Activated B cell treated with CpG ODN at 0.5 μM for 24 hours (primary cell): ENCODE measurements at regions not wholly inside any gene's neighbourhood (a gene's known extent, or its start where the extent isn't known, plus 50 kb on each side); places are given as distances from the start of the nearest gene placed in this dataset.

Source experiments
- ATAC-seq: fragments of 200-7000 bp; cut with Tn5 transposase; one replicate; pipeline ENCODE4 v1.10.0; 2021; ENCODE audit warnings: low read depth, mild to moderate bottlenecking, moderate library complexity
- CTCF ChIA-PET: fragments of 350-600 bp; sonication (Branson Sonifier 250); formaldehyde crosslinking; loops from one replicate; lab custom pipeline; 2021; ENCODE audit warnings: antibody characterized with exemption; lab: Charles Lee
- POLR2A ChIA-PET: fragments of 350-600 bp; sonication (Branson Sonifier 250); formaldehyde crosslinking; loops from one replicate; lab custom pipeline; 2021; ENCODE audit warnings: antibody characterized with exemption; lab: Charles Lee
- DNase-seq: peaks from one replicate; pipeline ENCODE4 v3.0.0; 2022
- H3K27ac Mint-ChIP-seq: one replicate; pipeline ENCODE4 v1.8.0; 2020; ENCODE audit warnings: mixed read lengths
- H3K27me3 Mint-ChIP-seq: one replicate; pipeline ENCODE4 v1.8.0; 2021; ENCODE audit warnings: mixed read lengths
- H3K36me3 Mint-ChIP-seq: one replicate; pipeline ENCODE4 v1.8.0; 2021; ENCODE audit warnings: low read depth, mixed read lengths
- H3K4me1 Mint-ChIP-seq: one replicate; pipeline ENCODE4 v1.8.0; 2021; ENCODE audit warnings: mixed read lengths
- H3K4me3 Mint-ChIP-seq: one replicate; pipeline ENCODE4 v1.8.0; 2020; ENCODE audit warnings: mild to moderate bottlenecking, mixed read lengths
- H3K9me3 Mint-ChIP-seq: one replicate; pipeline ENCODE4 v1.8.0; 2020; ENCODE audit warnings: mixed read lengths
- CTCF ChIP-seq: fragments of 200-600 bp; IDR thresholded peaks from one replicate; pipeline ENCODE4 v1.8.0; 2022; ENCODE audit warnings: antibody characterized with exemption, mild to moderate bottlenecking
- intact Hi-C: fragments of 100-400 bp; cut with micrococcal nuclease; formaldehyde crosslinking; loops from one replicate; pipeline ENCODE4 v1.15.1; 2024

- H3K36me3 Mint-ChIP-seq = no peaks in the 10 kb centered on the region
- DNase-seq (no peak), ATAC-seq (no peak)
- H3K27me3 Mint-ChIP-seq = no peaks in the 10 kb centered on the region
- no peaks in the 10 kb centered on the region for H3K9me3 Mint-ChIP-seq
- no peak overlapping the region for H3K4me3 Mint-ChIP-seq
- POLR2A ChIA-PET = no interaction called here
- no peak overlapping the region for H3K27ac Mint-ChIP-seq
- CTCF ChIA-PET = no interaction called here
- H3K4me1 Mint-ChIP-seq = no peaks in the 10 kb centered on the region
- intact Hi-C loops = no loop called here
- TF ChIP-seq CTCF = no peak
These were observed 233.8 kb downstream of the DACT1 start for GRCh38 chr14:58871573-58871972.

GRCh38 chr14:58872061-58872460 lies 234.3 kb downstream of the DACT1 start:
- ATAC-seq = no peak
- Mint-ChIP-seq H3K9me3 (no peaks in the 10 kb centered on the region), H3K4me3 (no peak overlapping the region), H3K36me3 (no peaks in the 10 kb centered on the region), H3K4me1 (no peaks in the 10 kb centered on the region), H3K27me3 (no peaks in the 10 kb centered on the region), H3K27ac (no peak overlapping the region)
- CTCF ChIA-PET = no interaction called here
- DNase-seq = no peak
- intact Hi-C loops = no loop called here
- POLR2A ChIA-PET = no interaction called here
- TF ChIP-seq CTCF = no peak

GRCh38 chr14:58873228-58873953 lies 235.6 kb downstream of the DACT1 start:
- Mint-ChIP-seq H3K9me3 (no peaks in the 10 kb centered on the region), H3K27me3 (no peaks in the 10 kb centered on the region), H3K4me1 (no peaks in the 10 kb centered on the region), H3K36me3 (no peaks in the 10 kb centered on the region), H3K27ac (no peak overlapping the region), H3K4me3 (no peak overlapping the region)
- CTCF ChIA-PET = no interaction called here
- ATAC-seq (no peak), DNase-seq (no peak)
- intact Hi-C loops = no loop called here
- POLR2A ChIA-PET = no interaction called here
- TF ChIP-seq CTCF = no peak

- Mint-ChIP-seq H3K9me3 (no peaks in the 10 kb centered on the region), H3K4me1 (no peaks in the 10 kb centered on the region), H3K4me3 (no peak overlapping the region), H3K27ac (no peak overlapping the region), H3K36me3 (no peaks in the 10 kb centered on the region), H3K27me3 (no peaks in the 10 kb centered on the region)
- POLR2A ChIA-PET = no interaction called here
- DNase-seq (no peak), ATAC-seq (no peak)
- CTCF ChIA-PET = no interaction called here
- TF ChIP-seq CTCF = no peak
- intact Hi-C loops = no loop called here
These were observed 237.9 kb downstream of the DACT1 start for GRCh38 chr14:58875613-58876012.

GRCh38 chr14:58876608-58877007 lies 238.8 kb downstream of the DACT1 start:
- ATAC-seq (no peak), DNase-seq (no peak)
- Mint-ChIP-seq H3K4me3 (no peak overlapping the region), H3K36me3 (no peaks in the 10 kb centered on the region), H3K27me3 (no peaks in the 10 kb centered on the region), H3K4me1 (no peaks in the 10 kb centered on the region), H3K9me3 (no peaks in the 10 kb centered on the region), H3K27ac (no peak overlapping the region)
- TF ChIP-seq CTCF = no peak
- ChIA-PET POLR2A (no interaction called here), CTCF (no interaction called here)
- intact Hi-C loops = no loop called here
